AG04450 (cell line): ENCODE measurements at regions not wholly inside any gene's neighbourhood (a gene's known extent, or its start where the extent isn't known, plus 50 kb on each side); places are given as distances from the start of the nearest gene placed in this dataset.
"Not testable (repeated sequence)": the region's sequence is repeated elsewhere in the genome, so short reads cannot be mapped to it uniquely, and the experiment has no call there.

Experiments used
- CTCF ChIA-PET: fragments of 300-600, 350-600 bp; formaldehyde crosslinking; extraction: SDS; loops from one replicate; lab custom pipeline; 2022; ENCODE audit warnings: antibody characterized with exemption, inconsistent platforms; lab: Charles Lee
- POLR2A ChIA-PET: fragments of 350-600 bp; formaldehyde crosslinking; extraction: SDS; loops from one replicate; lab custom pipeline; 2021; ENCODE audit warnings: antibody characterized with exemption, inconsistent platforms; lab: Yijun Ruan, JAX
- DNase-seq: peaks from one replicate; pipeline ENCODE4 v3.0.0-alpha.2; 2011; ENCODE audit warnings: low read depth, low spot score
- H3K27ac ChIP-seq: one replicate; pipeline ENCODE4 v1.5.1; 2012; ENCODE audit warnings: low read depth, low read length, control low read depth
- H3K27me3 ChIP-seq: one replicate; pipeline ENCODE4 v1.6.0; 2012; ENCODE audit warnings: low read length; ENCODE audit not compliant: control insufficient read depth, insufficient read depth
- H3K4me3 ChIP-seq: 2 replicates; pipeline ENCODE4 v1.5.1; 2011; ENCODE audit warnings: mild to moderate bottlenecking, low read depth, low read length, control low read depth
- H3K9me3 ChIP-seq: 2 replicates; pipeline ENCODE4 v1.5.1; 2012; ENCODE audit warnings: low read length; ENCODE audit not compliant: control insufficient read depth, insufficient read depth
- TF ChIP-seq, protein P1 (sequence below): IDR thresholded peaks from 2 replicates; pipeline ENCODE4 v1.5.1; 2011; ENCODE audit warnings: low read depth, low read length, control low read depth, inconsistent platforms

DNA sequence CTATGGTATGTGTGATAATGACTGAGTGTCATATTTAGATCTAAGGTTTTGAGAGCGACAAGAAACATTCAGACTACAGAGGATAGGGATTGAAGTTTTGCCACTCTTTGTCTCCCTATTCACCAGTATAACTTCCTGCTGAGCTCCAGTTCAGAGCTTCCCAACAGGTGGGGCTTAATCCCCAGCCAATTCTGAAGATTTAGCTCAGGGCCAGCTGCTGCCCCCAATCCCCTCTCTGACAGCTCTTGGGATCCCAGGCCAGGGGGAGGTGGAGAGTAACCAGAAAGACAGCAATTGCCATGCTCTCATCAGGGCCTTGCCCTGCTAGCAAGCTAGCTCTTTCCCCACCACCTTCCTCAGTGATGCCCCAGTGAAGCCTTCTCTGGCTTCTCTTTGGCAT, 57.8 kb downstream of the TRIL start:
- DNase-seq, result no peak
- no peak overlapping the region for H3K4me3 ChIP-seq
- ChIA-PET POLR2A (no interaction called here), CTCF (no interaction called here)
- TF ChIP-seq, protein P1, sequence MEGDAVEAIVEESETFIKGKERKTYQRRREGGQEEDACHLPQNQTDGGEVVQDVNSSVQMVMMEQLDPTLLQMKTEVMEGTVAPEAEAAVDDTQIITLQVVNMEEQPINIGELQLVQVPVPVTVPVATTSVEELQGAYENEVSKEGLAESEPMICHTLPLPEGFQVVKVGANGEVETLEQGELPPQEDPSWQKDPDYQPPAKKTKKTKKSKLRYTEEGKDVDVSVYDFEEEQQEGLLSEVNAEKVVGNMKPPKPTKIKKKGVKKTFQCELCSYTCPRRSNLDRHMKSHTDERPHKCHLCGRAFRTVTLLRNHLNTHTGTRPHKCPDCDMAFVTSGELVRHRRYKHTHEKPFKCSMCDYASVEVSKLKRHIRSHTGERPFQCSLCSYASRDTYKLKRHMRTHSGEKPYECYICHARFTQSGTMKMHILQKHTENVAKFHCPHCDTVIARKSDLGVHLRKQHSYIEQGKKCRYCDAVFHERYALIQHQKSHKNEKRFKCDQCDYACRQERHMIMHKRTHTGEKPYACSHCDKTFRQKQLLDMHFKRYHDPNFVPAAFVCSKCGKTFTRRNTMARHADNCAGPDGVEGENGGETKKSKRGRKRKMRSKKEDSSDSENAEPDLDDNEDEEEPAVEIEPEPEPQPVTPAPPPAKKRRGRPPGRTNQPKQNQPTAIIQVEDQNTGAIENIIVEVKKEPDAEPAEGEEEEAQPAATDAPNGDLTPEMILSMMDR, result no peak
- no peak overlapping the region for H3K27ac ChIP-seq
- no peaks in the 10 kb centered on the region for H3K9me3 ChIP-seq
- peaks cover 20% of the 10 kb centered on the region for H3K27me3 ChIP-seq

DNA sequence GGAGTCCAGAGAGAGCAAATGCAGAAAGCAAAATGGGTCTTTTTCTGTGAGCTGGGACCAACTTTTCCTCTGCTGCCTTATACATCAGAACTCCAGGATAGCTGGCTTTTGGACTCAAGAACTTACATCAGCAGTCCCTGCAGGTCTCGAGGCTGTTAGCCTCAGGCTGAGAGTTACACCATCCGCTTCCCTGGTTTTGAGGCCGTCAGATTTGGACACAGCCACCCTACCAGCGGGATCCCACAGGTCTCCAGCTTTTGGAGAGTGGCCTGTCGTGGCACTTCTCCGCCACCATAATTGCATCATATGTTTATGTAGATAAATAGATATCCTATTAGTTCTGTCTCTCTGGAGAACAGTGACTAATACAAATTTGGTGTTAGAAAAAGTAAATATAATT, 64.2 kb downstream of the TRIL start:
- Histone ChIP-seq H3K9me3 (no peaks in the 10 kb centered on the region), H3K4me3 (no peak overlapping the region), H3K27ac (no peak overlapping the region), H3K27me3 (peaks cover 10% of the 10 kb centered on the region)
- no peak for DNase-seq
- POLR2A ChIA-PET, result no interaction called here
- TF ChIP-seq, protein P1, result no peak
- CTCF ChIA-PET, result interaction anchor here (0.9 kb wide), 1 partner anchor 28 kb away, joined by 3 read pairs; no protein-coding TSS in a partner anchor

DNA sequence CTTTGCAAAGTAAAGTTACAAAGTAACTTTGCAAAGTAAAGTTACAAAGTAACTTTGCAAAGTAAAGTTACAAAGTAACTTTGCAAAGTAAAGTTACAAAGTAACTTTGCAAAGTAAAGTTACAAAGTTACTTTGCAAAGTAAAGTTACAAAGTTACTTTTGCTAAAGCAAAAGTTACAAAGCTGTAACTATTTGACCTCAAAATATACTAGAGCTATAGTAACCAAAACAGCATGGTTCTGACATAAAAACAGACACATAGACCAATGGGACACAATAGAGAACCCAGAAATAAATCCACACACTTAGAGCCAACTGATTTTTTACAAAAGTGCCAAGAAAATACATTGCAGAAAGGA, 66.3 kb downstream of the TRIL start:
- DNase-seq, H3K9me3 ChIP-seq, POLR2A ChIA-PET, H3K27ac ChIP-seq, H3K4me3 ChIP-seq: not testable (repeated sequence)
- CTCF ChIA-PET, result interaction anchor here (0.8 kb wide), 1 partner anchor 34 kb away, joined by 3 read pairs; no protein-coding TSS in a partner anchor
- peaks cover 10% of the 10 kb centered on the region for H3K27me3 ChIP-seq

DNA sequence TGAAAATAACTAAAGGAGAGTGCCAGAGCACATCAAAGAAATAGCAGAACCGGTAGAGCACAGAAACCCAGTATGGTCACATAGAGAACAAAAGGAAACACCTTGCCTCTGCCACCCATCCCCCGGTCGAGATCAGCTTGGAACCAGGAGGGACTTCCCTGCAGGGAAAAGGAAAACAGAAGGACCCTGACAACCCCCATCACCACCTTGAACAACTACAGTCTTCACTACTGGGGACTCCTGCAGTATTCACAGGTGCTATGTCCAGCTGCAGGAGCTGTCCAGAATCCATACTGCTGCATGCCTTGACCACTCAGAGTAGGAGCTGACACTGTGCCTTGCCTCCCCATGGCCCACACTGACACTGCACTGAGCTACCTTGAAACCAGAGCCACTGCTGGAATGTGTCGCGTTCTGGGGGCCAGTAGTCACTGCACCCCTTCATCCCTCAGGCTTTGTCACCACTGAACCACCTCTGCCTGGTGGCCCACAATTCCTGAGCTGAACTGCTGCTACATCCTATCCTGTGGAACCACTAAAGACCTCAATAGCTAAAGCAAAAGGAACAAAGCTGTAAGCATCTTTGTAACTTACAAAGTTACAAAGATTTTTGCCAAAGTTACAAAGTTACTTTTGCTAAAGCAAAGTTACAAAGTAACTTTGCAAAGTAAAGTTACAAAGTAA, 66.8 kb downstream of the TRIL start:
- H3K4me3 ChIP-seq, result no peak overlapping the region
- TF ChIP-seq, protein P1, result no peak
- no peaks in the 10 kb centered on the region for H3K9me3 ChIP-seq
- H3K27me3 ChIP-seq, result peaks cover 8% of the 10 kb centered on the region
- ChIA-PET CTCF (interaction anchor here (0.8 kb wide), 2 partner anchors 31 to 35 kb away, joined by 3 read pairs; no protein-coding TSS in a partner anchor), POLR2A (no interaction called here)
- H3K27ac ChIP-seq, result no peak overlapping the region
- DNase-seq, result no peak

DNA sequence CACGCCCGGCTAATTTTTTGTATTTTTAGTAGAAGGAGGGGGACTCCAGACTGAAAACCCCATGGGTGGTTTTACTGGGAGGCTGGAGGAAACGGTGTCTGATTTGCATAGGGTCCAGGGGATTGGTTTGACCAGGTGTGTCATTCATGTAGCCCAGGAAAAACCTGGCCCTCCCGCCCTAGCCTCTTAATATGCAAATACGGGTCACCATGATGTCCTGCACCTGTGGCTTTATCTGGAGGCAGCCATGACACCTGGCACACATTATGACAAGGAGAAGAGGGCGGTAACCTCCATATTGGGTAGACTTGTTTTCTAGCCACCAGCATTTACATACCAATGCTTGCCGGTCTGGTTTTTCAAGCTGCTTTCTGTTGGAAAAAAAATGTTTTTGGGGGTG, 68.0 kb downstream of the TRIL start:
- CTCF ChIA-PET, result no interaction called here
- no peak for DNase-seq
- POLR2A ChIA-PET, result no interaction called here
- Histone ChIP-seq H3K27me3 (peaks cover 5% of the 10 kb centered on the region), H3K4me3 (no peak overlapping the region), H3K27ac (no peak overlapping the region), H3K9me3 (no peaks in the 10 kb centered on the region)
- TF ChIP-seq, protein P1, result no peak
